Neutrophil (primary cell): ENCODE measurements at regions not wholly inside any gene's neighbourhood (a gene's known extent, or its start where the extent isn't known, plus 50 kb on each side); places are given as distances from the start of the nearest gene placed in this dataset.

Experiments used
- H3K27ac ChIP-seq: fragments of 200-600 bp; sonication (generic); 2 replicates; pipeline ENCODE4 v1.5.1; 2016; ENCODE audit warnings: mild to moderate bottlenecking, moderate library complexity
- H3K27me3 ChIP-seq: fragments of 200-600 bp; sonication (generic); 2 replicates; pipeline ENCODE4 v1.6.0; 2016; ENCODE audit warnings: mild to moderate bottlenecking
- H3K36me3 ChIP-seq: fragments of 200-600 bp; sonication (generic); 2 replicates; pipeline ENCODE4 v1.5.1; 2017
- H3K4me1 ChIP-seq, 2 experiments: fragments of 200-600 bp in 1 of 2; sonication (generic) in 1 of 2; 1 replicate in 1 of 2; 2 replicates in 1 of 2; pipeline versions ENCODE4 v1.5.1 to v1.6.1; 2013 to 2016; ENCODE audit warnings: low read depth in 1 of 2, low read length in 1 of 2, mild to moderate bottlenecking in 1 of 2, moderate library complexity in 1 of 2; ENCODE audit not compliant: control insufficient read depth in 1 of 2, insufficient read depth in 1 of 2
- H3K4me3 ChIP-seq, 2 experiments: fragments of 200-600 bp in 1 of 2; sonication (generic) in 1 of 2; 1 replicate in 1 of 2; 2 replicates in 1 of 2; pipeline ENCODE4 v1.5.1; 2013 to 2016; ENCODE audit warnings: low read depth in 1 of 2, low read length in 1 of 2, mild to moderate bottlenecking in 1 of 2, moderate library complexity in 1 of 2
- H3K9me3 ChIP-seq: fragments of 200-600 bp; sonication (generic); 2 replicates; pipeline ENCODE4 v1.5.1; 2016
- TF ChIP-seq, protein P1 (sequence below): fragments of 200-600 bp; sonication (generic); IDR thresholded peaks from 2 replicates; pipeline ENCODE4 v1.5.1; 2016; ENCODE audit warnings: antibody characterized with exemption

GRCh38 chr22:47422736-47423135 is 660.3 kb downstream of the TBC1D22A start:
- Histone ChIP-seq H3K4me3 (no peak overlapping the region), H3K4me1 (no peaks in the 10 kb centered on the region), H3K27me3 (no peaks in the 10 kb centered on the region), H3K9me3 (no peaks in the 10 kb centered on the region), H3K27ac (no peak overlapping the region), H3K36me3 (no peaks in the 10 kb centered on the region)
- TF ChIP-seq, protein P1, sequence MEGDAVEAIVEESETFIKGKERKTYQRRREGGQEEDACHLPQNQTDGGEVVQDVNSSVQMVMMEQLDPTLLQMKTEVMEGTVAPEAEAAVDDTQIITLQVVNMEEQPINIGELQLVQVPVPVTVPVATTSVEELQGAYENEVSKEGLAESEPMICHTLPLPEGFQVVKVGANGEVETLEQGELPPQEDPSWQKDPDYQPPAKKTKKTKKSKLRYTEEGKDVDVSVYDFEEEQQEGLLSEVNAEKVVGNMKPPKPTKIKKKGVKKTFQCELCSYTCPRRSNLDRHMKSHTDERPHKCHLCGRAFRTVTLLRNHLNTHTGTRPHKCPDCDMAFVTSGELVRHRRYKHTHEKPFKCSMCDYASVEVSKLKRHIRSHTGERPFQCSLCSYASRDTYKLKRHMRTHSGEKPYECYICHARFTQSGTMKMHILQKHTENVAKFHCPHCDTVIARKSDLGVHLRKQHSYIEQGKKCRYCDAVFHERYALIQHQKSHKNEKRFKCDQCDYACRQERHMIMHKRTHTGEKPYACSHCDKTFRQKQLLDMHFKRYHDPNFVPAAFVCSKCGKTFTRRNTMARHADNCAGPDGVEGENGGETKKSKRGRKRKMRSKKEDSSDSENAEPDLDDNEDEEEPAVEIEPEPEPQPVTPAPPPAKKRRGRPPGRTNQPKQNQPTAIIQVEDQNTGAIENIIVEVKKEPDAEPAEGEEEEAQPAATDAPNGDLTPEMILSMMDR = no peak

DNA sequence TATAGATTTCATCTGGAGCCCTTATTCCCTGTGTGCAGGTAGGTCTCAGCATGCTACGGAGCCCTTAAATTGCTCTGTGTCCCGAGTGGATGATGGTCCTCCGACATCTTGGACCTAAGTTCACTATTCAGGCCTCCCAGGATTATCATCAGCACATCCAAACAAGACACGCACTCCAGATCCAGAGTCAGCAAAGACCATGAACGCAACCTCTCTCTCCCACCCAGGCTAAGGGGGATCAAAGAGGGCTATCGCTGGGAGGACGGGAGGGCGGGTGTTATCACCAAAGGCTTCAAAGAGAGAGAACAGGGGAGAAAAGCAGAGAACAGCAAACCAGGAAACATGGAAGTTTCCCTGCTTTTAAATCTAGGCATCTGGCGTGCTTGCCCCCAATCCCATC is 659.4 kb downstream of the TBC1D22A start:
- Histone ChIP-seq H3K4me3 (no peak overlapping the region), H3K36me3 (no peaks in the 10 kb centered on the region), H3K27me3 (no peaks in the 10 kb centered on the region), H3K27ac (no peak overlapping the region), H3K4me1 (no peaks in the 10 kb centered on the region), H3K9me3 (no peaks in the 10 kb centered on the region)
- TF ChIP-seq, protein P1 = no peak

GRCh38 chr22:47420211-47420610 is 657.8 kb downstream of the TBC1D22A start:
- H3K9me3 ChIP-seq = no peaks in the 10 kb centered on the region
- no peaks in the 10 kb centered on the region for H3K36me3 ChIP-seq
- no peaks in the 10 kb centered on the region for H3K4me1 ChIP-seq
- no peak overlapping the region for H3K27ac ChIP-seq
- no peaks in the 10 kb centered on the region for H3K27me3 ChIP-seq
- no peak overlapping the region for H3K4me3 ChIP-seq
- TF ChIP-seq, protein P1 = no peak

DNA sequence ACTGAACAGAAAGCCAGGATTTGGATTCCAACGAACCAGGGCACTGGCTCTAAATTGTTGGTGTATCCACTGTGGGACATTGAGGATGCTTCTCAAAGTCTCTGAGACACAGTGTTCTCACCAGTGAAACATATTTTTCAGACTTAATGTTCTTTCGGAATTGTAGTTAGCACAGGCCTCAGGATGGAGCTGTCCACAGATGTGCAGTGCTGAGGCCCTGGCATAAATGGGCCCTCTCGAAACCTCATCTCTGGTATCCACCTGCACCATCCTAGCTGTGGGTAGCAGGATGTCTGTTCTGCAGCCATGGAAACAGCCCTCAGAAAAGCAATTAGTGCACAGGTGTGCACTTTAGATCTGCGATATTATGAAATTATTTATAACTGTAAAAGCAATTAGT is 656.8 kb downstream of the TBC1D22A start:
- Histone ChIP-seq H3K27me3 (no peaks in the 10 kb centered on the region), H3K27ac (no peak overlapping the region), H3K9me3 (no peaks in the 10 kb centered on the region), H3K36me3 (no peaks in the 10 kb centered on the region), H3K4me3 (no peak overlapping the region), H3K4me1 (no peaks in the 10 kb centered on the region)
- TF ChIP-seq, protein P1 = no peak

DNA sequence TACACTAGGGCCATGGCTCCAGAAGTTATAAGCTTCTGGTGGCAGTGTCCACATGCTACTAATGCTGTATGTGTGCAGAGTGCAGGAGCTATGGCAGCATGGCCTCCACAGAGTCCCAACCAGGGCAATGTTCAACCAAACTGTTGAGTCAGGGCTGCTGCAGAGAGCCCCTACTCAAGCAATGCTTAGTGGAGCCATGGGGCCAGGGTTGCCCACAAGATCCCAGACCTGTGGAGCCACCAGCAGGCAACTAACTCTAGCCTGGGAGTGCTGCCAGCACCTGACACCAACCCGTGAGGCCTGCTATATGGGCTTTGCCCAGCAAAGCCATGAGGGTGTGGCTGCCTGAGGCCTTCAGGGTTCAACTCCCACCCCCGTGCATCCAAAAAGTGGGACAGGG is 655.2 kb downstream of the TBC1D22A start:
- TF ChIP-seq, protein P1 = no peak
- H3K27ac ChIP-seq = no peak overlapping the region
- no peak overlapping the region for H3K4me3 ChIP-seq
- H3K9me3 ChIP-seq = no peaks in the 10 kb centered on the region
- H3K36me3 ChIP-seq = no peaks in the 10 kb centered on the region
- H3K4me1 ChIP-seq = no peaks in the 10 kb centered on the region
- no peaks in the 10 kb centered on the region for H3K27me3 ChIP-seq

- TF ChIP-seq, protein P1 = no peak
- no peaks in the 10 kb centered on the region for H3K36me3 ChIP-seq
- H3K27ac ChIP-seq = no peak overlapping the region
- no peaks in the 10 kb centered on the region for H3K9me3 ChIP-seq
- no peak overlapping the region for H3K4me3 ChIP-seq
- H3K27me3 ChIP-seq = no peaks in the 10 kb centered on the region
- H3K4me1 ChIP-seq = no peaks in the 10 kb centered on the region
These were observed 648.6 kb downstream of the TBC1D22A start for GRCh38 chr22:47411006-47411405.
